ENCODE measurements at regions not wholly inside any gene's neighbourhood (a gene's known extent, or its start where the extent isn't known, plus 50 kb on each side); places are given as distances from the start of the nearest gene placed in this dataset.

GRCh38 chr7:115883629-115884028, 146.9 kb downstream of the TFEC start:
- no peak for FAIRE-seq
- Histone ChIP-seq H3K9ac (ENCODE audit: insufficient read depth in 1 of 2, low read depth in 2 of 2, low read length in 2 of 2) (no peak overlapping the region), H3K4me3 (no peak overlapping the region), H3K27ac (ENCODE audit: extremely low read depth, low read depth, low read length) (no peak overlapping the region), H3K4me2 (ENCODE audit: insufficient read depth, low read length) (no peak overlapping the region), H4K20me1 (replicated peaks; ENCODE audit: control insufficient read depth, insufficient read depth, low read length) (no peaks in the 10 kb centered on the region), H3K27me3 (ENCODE audit: control insufficient read depth in 2 of 2, insufficient read depth in 2 of 2, low read length in 2 of 2) (no peaks in the 10 kb centered on the region), H3K9me1 (ENCODE audit: control insufficient read depth, insufficient read depth, low read length) (no peaks in the 10 kb centered on the region), H3K9me3 (replicated peaks; ENCODE audit: control insufficient read depth, insufficient read depth, low read depth, low read length) (peaks cover 1% of the 10 kb centered on the region; the same call in 1 of the 2 replicates), H3K79me2 (ENCODE audit: control insufficient read depth, insufficient read depth, low read length) (no peaks in the 10 kb centered on the region), H3K4me1 (replicated peaks in 1 of 2; ENCODE audit: control insufficient read depth in 2 of 2, insufficient read depth in 2 of 2, low read length in 2 of 2) (no peaks in the 10 kb centered on the region), H2AFZ (ENCODE audit: low read depth, low read length) (no peak overlapping the region), H3K36me3 (ENCODE audit: control insufficient read depth, insufficient read depth, low read length) (no peaks in the 10 kb centered on the region)
- ChIA-PET POLR2A (no interaction called here), CTCF (ENCODE audit: low intra/inter-chr PET ratio) (no interaction called here)
- in situ Hi-C loops (cut with MboI) = no loop called here
- TF ChIP-seq ATF7 (IDR thresholded peaks at IDR 0.05) (peak; percentile 59; the same call in 1 of the 2 replicates), ATF1 (CRISPR knock-in tag; IDR thresholded peaks at IDR 0.05) (no peak), ATF1 (tag; IDR thresholded peaks at IDR 0.05) (peak; percentile 40), ZFX (CRISPR knock-in tag; IDR thresholded peaks at IDR 0.05) (no peak), JUNB (CRISPR knock-in tag; conservative IDR thresholded peaks at IDR 0.05) (peak; percentile 41; the same call in 1 of the 2 replicates), JUND (IDR thresholded peaks at IDR 0.05; ENCODE audit: borderline replicate concordance, low read depth, low read length) (no peak), JUND (tag; IDR thresholded peaks at IDR 0.05; ENCODE audit: borderline replicate concordance, low read depth, low read length) (peak; percentile 65; the same call in 1 of the 3 replicates), DIDO1 (tag; IDR thresholded peaks at IDR 0.05; ENCODE audit: low read depth) (no peak), E2F4 (CRISPR knock-in tag; IDR thresholded peaks at IDR 0.05; ENCODE audit: low read depth) (no peak), ATF3 (IDR thresholded peaks at IDR 0.05) (peak; percentile 74), ATF3 (CRISPR knock-in tag; conservative IDR thresholded peaks at IDR 0.05) (no peak)
- no peak for DNase-seq (ENCODE audit: extremely low read depth in 1 of 4, low spot score in 3 of 4)
- BruUV-seq (replicated peaks) = no TSS peak
- ATAC-seq = no peak
- WGBS (ENCODE audit: insufficient coverage, low coverage, missing lambda C conversion rate) = 3% methylated on average over 6 of the region's 6 CpGs
- intact Hi-C loops (cut with micrococcal nuclease) = loop anchor here (10.0 kb wide), 1 partner anchor 241 kb away; no protein-coding TSS in a partner anchor
